ENCODE measurements at regions not wholly inside any gene's neighbourhood (a gene's known extent, or its start where the extent isn't known, plus 50 kb on each side); places are given as distances from the start of the nearest gene placed in this dataset.

- no peak overlapping the region for H2AFZ ChIP-seq (ENCODE audit: control insufficient read depth, low read length)
- no peak for TF ChIP-seq EZH2 (IDR thresholded peaks at IDR 0.05; ENCODE audit: low read length)
- no peak for TF ChIP-seq CTCF (optimal IDR thresholded peaks at IDR 0.05 in 1 of 3, IDR thresholded peaks at IDR 0.05 in 1 of 3, conservative IDR thresholded peaks at IDR 0.05 in 1 of 3; ENCODE audit: extremely low read depth in 1 of 3, insufficient read depth in 2 of 3, low read length in 3 of 3)
- H3K9ac ChIP-seq (ENCODE audit: control insufficient read depth, extremely low read depth, insufficient read depth, low read length) = no peak overlapping the region
- no peaks in the 10 kb centered on the region for H3K36me3 ChIP-seq (ENCODE audit: control insufficient read depth in 2 of 2, extremely low read depth in 1 of 2, insufficient read depth in 2 of 2, low read length in 2 of 2)
- H3K27me3 ChIP-seq (ENCODE audit: control insufficient read depth, extremely low read depth, insufficient read depth, low read length) = no peaks in the 10 kb centered on the region
- H3K9me1 ChIP-seq (ENCODE audit: control insufficient read depth, extremely low read depth, insufficient read depth, low read length) = no peaks in the 10 kb centered on the region
- DNase-seq (ENCODE audit: low read depth, low spot score) = no peak
- no peak overlapping the region for H3K4me2 ChIP-seq (ENCODE audit: control insufficient read depth, extremely low read depth, insufficient read depth, low read depth, low read length)
- dilution Hi-C loops (cut with MboI; ENCODE audit: extremely low pct_ligation_motif_present, low sequenced_read_pairs) = no loop called here
- no peaks in the 10 kb centered on the region for H3K79me2 ChIP-seq (ENCODE audit: control insufficient read depth, insufficient read depth, low read length)
- no peak overlapping the region for H3K4me3 ChIP-seq (ENCODE audit: control insufficient read depth in 2 of 3, extremely low read depth in 1 of 3, insufficient read depth in 2 of 3, low read depth in 1 of 3, low read length in 3 of 3)
- no peak for FAIRE-seq
- no peaks in the 10 kb centered on the region for H4K20me1 ChIP-seq (ENCODE audit: control insufficient read depth, extremely low read depth, insufficient read depth, low read length)
- H3K4me1 ChIP-seq (ENCODE audit: control insufficient read depth, extremely low read depth, insufficient read depth, low read length) = no peaks in the 10 kb centered on the region
- no peaks in the 10 kb centered on the region for H3K9me3 ChIP-seq (ENCODE audit: control insufficient read depth, low read depth, low read length)
- H3K27ac ChIP-seq (ENCODE audit: control insufficient read depth, insufficient read depth, low read length) = no peak overlapping the region
Measured at GRCh38 chr12:73625226-73625625, 912.4 kb upstream of the ATXN7L3B start.

GRCh38 chr12:73629171-73629570, 908.5 kb upstream of the ATXN7L3B start:
- Histone ChIP-seq H3K27me3 (ENCODE audit: control insufficient read depth, extremely low read depth, insufficient read depth, low read length) (no peaks in the 10 kb centered on the region), H3K27ac (ENCODE audit: control insufficient read depth, insufficient read depth, low read length) (no peak overlapping the region), H2AFZ (ENCODE audit: control insufficient read depth, low read length) (no peak overlapping the region), H3K79me2 (ENCODE audit: control insufficient read depth, insufficient read depth, low read length) (no peaks in the 10 kb centered on the region), H3K4me2 (ENCODE audit: control insufficient read depth, extremely low read depth, insufficient read depth, low read depth, low read length) (no peak overlapping the region), H3K4me1 (ENCODE audit: control insufficient read depth, extremely low read depth, insufficient read depth, low read length) (no peaks in the 10 kb centered on the region), H3K9ac (ENCODE audit: control insufficient read depth, extremely low read depth, insufficient read depth, low read length) (no peak overlapping the region), H3K4me3 (ENCODE audit: control insufficient read depth in 2 of 3, extremely low read depth in 1 of 3, insufficient read depth in 2 of 3, low read depth in 1 of 3, low read length in 3 of 3) (no peak overlapping the region), H3K9me3 (ENCODE audit: control insufficient read depth, low read depth, low read length) (no peaks in the 10 kb centered on the region), H3K36me3 (ENCODE audit: control insufficient read depth in 2 of 2, extremely low read depth in 1 of 2, insufficient read depth in 2 of 2, low read length in 2 of 2) (no peaks in the 10 kb centered on the region), H3K9me1 (ENCODE audit: control insufficient read depth, extremely low read depth, insufficient read depth, low read length) (no peaks in the 10 kb centered on the region), H4K20me1 (ENCODE audit: control insufficient read depth, extremely low read depth, insufficient read depth, low read length) (no peaks in the 10 kb centered on the region)
- TF ChIP-seq EZH2 (IDR thresholded peaks at IDR 0.05; ENCODE audit: low read length) (no peak), CTCF (optimal IDR thresholded peaks at IDR 0.05 in 1 of 3, IDR thresholded peaks at IDR 0.05 in 1 of 3, conservative IDR thresholded peaks at IDR 0.05 in 1 of 3; ENCODE audit: extremely low read depth in 1 of 3, insufficient read depth in 2 of 3, low read length in 3 of 3) (no peak)
- DNase-seq (ENCODE audit: low read depth, low spot score) = no peak
- dilution Hi-C loops (cut with MboI; ENCODE audit: extremely low pct_ligation_motif_present, low sequenced_read_pairs) = no loop called here
- no peak for FAIRE-seq

All from keratinocyte (primary cell).